GF-D8 (cell line): ENCODE measurements at regions not wholly inside any gene's neighbourhood (a gene's known extent, or its start where the extent isn't known, plus 50 kb on each side); places are given as distances from the start of the nearest gene placed in this dataset.
"Not testable (repeated sequence)": the region's sequence is repeated elsewhere in the genome, so short reads cannot be mapped to it uniquely, and the experiment has no call there.

Source experiments
- DNase-seq: peaks from one replicate; lab custom pipeline; 2025; lab: John Stamatoyannopoulos, UW

DNA sequence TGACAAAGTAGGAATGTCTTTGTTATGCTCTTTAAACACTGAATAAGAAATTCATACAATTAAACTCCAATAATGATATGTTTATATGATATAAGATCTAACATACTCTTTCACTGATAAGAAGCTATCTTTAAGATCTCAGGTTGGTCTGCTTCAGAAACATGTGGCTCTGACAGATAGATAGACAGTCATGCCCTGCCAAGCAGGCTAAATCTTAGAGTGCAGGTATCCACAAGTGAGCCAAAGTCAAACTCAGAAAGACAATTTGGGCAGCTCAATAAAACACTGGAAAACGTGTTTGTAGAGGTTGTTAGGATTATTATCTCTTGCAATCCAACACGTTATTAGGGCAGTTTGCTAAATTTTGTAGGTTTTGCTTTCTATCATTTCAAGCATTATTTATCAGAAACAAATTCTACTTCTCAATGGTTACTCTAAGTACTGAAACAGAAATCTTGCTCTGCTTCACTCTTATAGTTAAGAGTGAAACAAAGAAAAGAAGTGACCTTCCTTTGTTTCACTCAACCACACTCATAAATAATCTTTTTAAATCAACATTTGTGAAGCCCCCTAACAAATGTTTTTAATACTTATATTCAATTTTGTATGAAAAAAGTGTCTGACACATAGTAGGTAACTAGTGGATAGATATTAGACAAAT, 1255.6 kb downstream of the DIAPH3 start:
- no peak for DNase-seq

DNA sequence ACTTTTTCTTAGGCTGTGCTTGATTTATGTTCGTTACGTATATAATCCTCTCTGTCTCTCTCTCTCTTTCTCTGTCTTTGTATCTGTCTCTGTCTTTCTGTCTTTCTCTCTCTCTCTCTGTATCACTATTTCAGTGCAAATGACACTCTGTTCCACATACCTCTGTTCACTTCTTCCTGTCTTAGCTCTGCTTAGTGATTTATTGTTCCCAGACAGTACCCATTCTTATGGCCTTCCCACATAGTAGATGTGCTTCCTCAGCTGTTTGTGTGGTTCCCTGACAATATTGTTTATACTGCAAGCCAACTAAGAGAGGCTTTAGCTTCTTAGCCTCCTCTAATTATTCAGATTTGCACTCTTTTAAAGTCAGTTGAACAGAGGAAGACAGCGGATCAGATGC, 1244.2 kb downstream of the DIAPH3 start:
- no peak for DNase-seq

DNA sequence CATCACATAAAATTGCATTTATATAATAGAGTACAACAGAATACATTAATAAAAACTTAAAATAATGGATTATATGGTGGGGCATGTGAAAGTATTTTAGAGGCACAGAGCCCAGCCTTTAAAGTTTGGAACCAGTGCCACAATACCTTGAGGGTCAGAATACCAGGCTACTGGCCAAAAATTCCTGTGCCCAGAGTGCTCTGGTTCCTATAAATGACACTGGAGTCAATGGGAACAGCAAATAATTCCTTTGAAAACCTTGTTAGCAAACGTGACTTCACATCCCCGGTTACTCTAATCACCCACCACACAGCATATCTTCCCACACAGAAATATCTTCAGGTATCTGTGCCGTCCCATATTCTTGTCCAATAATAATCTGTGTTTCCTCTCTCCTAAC, 1242.6 kb downstream of the DIAPH3 start:
- DNase-seq: no peak

DNA sequence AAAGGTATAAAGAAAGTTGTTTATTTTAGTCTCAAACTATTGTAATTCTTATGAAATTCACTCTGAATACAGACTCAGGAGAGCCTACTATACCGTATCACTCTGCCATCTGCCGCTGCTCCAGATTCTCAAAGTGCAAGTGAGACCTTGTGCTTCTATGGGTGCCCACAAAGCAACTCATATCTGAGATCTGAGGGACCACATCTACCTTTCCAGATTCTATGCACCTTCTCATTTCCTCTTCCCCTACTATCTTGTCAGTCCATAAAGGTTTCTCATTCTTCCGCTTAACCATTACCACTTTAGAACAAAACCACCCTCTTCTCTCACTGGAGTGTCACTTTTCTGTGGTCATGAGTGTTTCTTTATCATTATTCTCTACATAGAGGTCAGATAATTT, 1236.9 kb downstream of the DIAPH3 start:
- no peak for DNase-seq

DNA sequence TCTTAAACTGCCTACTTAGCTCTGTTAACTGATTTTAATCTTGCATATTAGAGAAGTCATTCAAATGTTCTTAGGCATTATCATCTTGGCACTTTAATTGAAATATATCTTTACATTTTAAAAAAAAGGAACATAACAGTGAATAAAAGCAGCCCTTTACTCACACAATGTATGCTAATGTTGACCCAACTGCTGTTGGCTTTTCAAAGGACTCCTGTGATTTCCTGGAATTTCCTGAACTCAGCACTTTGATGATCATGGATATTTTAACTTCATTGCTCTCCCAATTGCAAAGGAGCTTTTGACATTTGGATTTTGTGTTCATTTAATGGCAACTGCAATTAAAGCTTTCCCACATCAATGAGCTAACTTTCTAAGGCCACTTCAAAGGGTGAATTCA, 1230.3 kb downstream of the DIAPH3 start:
- no peak for DNase-seq

DNA sequence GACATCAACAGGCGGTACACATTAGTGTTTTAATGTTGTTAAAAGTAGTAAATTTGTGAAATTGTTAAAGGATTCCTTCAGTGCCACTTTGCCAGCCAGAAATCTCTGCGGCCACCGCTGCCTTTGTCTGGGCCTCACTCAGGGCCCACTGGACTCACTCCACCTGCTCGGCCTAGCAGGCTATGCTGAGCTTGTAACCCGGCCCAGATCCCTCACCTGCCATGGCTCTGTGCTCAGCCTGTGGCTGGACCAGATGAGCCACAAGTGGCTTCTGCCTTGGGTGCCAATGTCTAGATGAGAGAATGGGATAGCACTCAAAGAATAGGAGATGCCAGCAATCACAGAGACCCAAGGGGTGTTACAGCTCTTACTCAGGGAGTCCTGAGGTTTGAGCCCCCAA, 1228.0 kb downstream of the DIAPH3 start:
- no peak for DNase-seq

DNA sequence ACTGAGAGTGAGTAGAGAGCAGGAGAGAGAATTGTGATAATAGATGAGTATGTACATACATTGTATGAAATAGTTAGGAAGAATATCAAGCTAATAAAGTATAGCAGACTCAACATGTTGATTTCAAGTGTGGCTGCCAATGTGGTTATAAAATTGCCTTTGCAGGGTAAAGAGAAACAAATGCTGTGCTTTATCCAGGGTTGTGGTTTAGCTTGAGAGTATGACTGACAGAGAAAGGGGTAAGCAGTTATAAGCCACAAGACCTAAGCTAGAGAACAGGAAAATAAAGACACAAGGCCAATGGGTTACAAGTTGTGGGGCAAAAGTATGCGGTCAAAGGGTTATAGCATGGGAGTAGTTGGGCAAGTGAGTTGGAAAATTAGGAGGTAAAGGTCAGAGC, 1217.5 kb downstream of the DIAPH3 start:
- no peak for DNase-seq

DNA sequence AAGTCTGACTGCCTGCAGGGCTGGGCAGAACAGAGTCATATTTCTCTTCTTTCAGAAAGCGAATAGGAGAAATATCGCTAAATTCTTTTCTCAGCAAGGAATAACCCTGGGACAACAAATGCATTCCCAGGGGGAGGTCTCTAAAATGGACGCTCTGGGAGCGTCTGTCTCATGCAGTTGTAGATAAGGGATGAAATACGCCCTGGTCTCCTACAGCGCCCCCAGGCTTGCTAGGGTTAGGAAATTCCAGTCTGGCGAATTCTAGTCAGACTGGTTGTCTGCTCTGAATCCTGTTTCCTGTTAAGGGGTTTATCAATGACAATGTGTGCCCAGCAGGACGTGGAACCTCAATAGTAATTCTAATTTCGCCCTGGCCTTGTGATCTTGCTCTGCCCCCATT, 1214.1 kb downstream of the DIAPH3 start:
- no peak for DNase-seq

DNA sequence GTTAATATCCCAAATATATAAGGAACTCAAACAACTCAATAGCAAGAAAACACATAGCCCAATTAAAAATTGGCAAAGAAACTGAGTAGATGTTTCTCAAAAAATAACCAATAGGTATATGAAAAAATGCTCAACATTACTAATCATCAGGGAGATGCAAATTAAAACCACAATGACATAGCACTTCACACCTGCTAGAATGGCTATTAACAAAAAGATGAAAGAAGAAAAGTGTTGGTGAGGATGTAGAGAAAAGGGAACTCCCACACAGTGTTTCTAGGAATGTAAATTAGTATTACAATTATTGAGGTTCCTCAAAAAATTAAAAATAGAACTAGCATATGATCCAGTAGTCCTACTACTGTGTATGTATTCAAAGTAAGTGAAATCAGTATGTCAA, 1212.8 kb downstream of the DIAPH3 start:
- DNase-seq: no peak

DNA sequence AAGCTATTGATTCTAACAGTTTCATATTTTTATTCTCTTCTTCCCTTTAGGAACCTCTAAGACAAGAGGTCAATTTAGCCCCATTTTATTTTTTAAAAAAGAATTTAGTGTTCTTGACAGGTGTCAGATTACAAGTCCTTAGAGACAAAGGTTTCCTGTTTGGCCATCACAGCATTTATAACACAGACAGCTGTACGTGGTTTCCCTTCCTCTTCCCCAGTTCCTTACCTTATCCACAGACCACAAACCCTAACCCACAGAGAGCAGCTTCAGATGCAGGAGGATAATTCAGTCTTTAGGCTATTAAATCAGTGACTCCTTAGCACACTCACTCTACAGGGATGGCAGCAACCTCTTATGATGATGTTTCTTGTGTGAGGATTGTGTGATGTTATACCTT, 1210.1 kb downstream of the DIAPH3 start:
- DNase-seq: peak; percentile 68

DNA sequence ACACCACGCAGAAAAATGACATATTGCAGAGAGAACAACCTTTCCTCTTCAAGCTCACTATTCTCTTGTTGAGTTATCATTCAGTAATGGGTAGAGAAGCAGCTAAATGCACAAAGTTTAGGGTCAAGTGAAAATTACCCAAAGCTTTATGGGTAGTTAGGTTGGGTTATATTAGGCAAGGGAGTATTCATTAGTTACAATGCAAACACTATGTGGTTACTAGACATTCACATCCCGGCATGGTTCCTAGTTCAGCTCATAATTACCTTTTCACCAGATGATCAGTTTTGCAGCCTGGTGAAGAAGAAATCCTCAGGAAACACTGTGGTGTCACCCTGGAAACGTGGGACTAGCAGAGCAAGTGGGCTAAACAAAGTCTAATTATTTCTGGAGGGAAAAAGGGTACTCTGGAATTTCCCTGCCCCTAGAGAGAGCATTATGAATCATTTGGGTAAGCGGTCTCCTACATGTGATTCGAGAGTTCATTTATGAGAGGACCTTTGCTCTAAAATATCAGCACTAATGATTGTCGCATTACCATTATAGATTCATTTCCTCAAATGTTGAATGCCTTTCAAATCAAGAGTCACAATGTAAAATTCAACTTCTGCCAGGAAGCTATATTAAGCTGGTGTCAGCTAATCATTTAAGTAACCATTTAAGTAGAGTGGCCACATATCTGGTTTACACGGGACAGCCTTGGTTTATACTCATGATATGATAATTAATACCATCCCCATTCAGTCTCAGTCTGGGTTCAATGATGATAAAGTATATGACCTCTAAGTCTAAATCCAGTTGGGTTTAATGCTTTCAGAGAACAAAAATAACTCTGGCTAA, 1208.0 kb downstream of the DIAPH3 start:
- DNase-seq: no peak

DNA sequence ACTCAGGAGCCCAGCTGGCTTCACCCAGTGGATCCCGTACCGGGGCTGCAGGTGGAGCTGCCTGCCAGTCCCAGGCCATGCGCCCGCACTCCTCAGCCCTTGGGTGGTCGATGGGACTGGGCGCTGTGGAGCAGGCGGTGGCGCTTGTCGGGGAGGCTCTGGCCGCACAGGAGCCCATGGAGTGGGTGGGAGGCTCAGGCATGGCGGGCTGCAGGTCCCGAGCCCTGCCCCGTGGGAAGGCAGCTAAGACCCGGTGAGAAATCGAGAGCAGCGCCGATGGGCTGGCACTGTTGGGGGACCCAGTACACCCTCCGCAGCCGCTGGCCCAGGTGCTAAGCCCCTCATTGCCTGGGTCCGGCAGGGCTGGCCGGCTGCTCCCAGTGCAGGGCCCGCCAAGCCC, 1205.6 kb downstream of the DIAPH3 start:
- not testable (repeated sequence) for DNase-seq

DNA sequence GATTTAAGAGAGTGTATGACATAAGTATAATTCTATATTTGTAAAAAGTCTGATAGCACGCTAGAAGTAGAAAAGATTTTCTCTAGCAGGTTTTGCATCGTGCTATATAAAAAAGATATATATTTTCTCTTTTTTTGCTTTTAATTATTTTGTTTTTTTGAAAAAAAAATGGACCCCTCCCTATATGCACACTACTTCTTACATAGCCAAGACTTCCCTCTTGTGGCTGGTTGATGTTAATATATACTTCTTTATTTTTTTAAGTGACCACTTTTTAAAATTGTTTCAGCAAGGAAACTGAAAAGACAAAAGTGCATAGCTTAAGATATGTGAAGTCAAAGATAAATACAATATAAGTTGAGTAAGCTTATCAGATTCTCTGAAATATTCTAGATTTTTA, 1202.8 kb downstream of the DIAPH3 start:
- DNase-seq: no peak

DNA sequence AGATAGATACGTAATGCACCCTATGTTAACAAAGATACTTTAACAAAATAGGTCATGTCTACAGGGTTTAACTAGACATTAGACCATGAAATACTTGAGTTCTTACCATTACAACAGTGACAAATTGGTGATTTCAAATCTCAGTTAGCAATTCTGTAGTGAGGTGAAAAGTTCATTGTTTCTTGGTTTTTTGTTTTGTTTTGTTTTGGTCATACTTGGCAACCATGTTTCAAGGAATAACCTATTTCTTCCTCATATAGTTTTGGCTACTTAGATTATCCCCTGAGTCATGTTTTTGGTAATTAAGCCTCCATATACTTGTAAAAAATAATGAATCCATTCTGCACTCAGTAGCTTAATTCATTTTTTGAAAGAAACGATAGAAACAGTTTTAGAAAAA, 1200.4 kb downstream of the DIAPH3 start:
- DNase-seq: no peak

DNA sequence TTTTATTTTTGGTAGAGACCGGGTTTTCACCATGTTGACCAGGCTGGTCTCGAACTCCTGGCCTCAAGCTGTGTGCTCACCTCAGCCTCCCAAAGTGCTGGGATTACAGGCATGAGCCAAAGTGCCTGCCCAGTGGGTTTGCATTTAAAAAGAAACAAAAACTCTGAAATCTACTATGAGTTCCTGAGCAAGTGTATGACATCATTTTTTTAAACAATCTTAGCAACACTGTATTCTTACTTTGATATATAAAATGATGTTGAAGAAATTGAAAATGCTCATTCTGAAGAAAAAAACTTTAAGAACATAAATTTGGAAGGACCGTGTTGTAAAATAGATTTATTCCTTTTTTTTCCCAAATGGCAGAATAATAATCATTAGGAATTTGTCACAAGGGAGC, 1199.7 kb downstream of the DIAPH3 start:
- DNase-seq: no peak

DNA sequence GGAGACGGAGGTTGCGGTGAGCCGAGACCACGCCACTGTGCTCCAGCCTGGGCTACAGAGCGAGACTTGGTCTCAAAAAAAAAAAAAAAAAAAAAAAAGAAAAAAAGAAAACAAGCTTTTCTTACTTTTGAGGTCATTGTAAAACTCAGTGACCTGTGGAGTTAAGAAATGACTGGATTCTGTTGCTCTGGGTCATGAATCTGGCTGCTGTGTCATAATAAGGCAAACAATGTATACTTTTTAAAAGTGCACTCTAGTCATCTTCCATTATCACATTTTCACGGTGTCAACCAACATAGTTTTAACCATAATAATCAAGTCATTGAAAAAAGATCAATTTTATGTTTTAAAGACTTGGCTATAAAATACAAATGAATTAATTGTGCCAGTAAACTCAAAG, 1186.6 kb downstream of the DIAPH3 start:
- no peak for DNase-seq

DNA sequence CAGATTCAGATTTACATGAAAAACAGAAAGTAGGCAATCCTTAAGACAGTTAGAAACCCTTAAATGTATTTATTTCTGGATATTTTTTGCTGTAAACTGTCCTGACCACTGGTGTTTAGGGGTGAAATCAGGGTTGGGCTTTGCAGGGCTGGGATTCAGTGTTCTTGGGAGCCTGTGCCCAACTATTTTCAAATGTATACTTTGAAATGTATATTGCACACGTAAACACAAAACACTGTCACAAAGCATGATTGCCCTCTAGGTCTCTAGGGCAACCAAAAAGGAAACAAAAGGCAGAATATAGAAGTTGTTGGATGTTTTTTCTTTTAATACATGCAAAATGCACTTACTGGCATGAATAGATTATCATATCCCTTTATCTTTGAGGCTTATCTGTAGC, 1185.4 kb downstream of the DIAPH3 start:
- no peak for DNase-seq

DNA sequence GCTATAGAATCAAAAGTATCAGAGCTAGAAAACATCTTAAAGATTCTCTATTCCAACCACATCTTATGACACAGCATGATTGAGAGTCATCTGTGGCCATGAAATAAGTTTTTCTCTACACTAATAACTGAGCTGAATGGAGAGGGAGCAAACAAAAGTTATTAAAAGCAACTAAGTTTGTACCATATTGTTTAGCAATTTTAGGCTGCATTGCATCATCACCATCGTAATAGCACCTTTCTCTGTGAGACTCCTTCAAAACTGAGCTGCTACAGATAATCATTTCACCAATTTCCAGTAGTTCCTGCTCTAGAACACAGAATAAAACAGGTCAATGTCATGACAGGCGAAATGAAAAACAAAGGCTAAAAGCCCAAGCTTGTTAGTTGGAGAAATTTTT, 1183.9 kb downstream of the DIAPH3 start:
- DNase-seq: no peak

DNA sequence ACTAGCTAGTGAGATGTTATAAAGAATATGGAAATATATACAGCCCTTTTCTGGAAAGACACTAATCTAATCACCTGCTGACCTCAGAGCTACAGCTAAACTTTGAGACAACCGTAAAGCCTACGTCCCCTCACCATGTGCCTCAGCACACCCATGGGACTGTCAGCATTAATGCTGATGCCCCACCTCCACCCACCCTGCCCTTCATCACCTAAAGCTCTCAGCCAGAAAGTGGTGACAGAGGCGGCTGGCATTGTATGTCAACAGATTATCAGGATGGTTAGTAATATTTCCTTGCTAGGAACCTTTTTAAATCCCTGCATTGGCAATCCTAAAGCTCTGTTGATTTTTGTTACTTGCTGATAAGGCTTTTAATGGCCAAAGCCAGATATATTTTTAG, 1177.9 kb downstream of the DIAPH3 start:
- no peak for DNase-seq

DNA sequence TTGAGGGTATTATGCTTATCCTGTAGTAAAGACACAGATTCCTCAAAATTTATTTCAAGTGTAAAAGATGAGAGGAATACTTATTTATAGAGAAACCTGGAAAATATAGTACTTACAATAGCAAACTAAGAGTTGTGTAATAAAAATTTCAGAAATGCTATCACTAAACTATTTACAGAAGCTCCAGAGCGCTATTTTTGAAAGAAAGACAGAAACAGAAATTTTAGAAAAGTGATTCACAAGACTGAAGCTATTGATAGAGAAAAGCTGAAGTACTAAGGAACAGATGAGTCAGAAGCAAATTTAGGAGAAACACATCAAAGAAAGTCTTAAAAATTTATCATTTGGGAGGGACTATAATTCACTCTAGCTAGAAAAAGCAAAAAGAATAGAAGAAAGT, 1174.2 kb downstream of the DIAPH3 start:
- DNase-seq: no peak

DNA sequence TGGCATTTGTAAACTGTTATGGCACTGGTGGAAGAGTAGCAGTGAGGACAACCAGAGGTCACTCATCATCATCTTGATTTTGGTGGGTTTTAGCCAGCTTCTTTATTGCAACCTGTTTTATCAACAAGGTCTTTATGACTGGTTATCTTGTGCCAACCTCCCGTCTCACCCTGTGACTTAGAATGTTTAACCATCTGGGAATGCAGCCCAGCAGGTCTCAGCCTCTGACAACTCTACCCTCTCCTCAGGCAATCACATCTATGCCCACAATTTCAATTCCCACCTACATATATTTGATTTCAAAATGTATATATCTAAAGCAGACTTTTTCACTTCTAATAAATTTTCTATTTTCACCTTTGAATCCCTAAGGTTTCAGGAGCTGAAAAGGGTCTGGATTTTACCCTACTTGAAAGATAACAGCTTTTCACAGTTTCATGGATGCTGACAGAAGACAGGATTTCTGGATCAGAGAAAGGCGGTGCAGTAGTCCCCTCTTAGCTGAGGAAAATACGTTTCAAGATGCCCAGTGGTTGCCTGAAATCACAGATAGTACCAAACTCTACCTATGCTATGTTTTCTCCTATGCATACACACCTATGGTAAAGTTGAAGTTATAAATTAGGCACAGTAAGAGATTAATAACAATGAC, 1171.8 kb downstream of the DIAPH3 start:
- DNase-seq: no peak

DNA sequence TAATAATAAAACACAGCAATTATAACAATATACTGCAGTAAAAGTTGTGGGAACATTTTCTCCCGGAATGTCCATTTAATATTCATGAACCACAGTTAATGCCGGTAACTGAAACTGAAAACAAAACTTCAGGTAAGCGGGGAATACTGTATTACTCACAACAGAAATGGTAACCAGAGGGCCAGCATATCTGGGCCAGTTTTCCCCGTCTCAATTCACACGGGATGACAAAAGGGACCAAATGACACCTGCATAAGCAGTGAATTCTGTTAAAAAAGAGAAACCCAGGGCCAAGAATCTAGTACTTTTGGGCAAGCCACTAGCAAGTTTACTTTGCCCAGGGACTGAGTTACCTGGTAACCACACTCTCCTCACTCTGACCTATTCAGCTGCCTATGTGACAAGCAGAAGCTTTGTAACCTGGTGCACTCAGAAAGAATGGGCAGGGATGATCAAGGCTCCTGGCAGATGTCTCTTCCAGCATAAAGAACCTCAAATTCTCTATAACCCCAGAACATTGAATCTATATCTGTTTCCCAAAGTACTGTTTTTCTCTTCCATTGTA, 1171.2 kb downstream of the DIAPH3 start:
- no peak for DNase-seq

DNA sequence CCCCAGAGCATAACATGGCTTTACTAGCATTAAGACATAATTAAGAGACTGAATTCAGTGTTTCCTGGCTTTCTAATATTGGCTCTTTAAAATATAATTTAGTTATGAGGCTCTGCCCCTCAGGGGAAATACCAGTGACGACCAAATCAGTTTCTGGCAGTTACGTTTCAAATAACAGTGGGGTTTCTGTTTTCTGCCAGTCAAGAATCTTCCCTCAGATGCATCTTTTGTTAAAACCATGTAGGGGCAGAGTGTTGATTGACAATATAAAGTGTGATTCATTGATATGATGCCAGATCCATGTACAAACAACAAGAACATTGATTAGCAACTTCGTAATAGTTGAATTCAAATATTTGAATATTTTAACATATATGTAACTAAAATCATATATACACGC, 1169.7 kb downstream of the DIAPH3 start:
- no peak for DNase-seq
